Glutamatergic neuron (in vitro differentiated cells): ENCODE measurements at regions not wholly inside any gene's neighbourhood (a gene's known extent, or its start where the extent isn't known, plus 50 kb on each side); places are given as distances from the start of the nearest gene placed in this dataset.

Experiments used
- DNase-seq: peaks from one replicate; pipeline ENCODE4 v3.0.0; 2022
- H3K27ac Mint-ChIP-seq: one replicate; pipeline ENCODE4 v1.8.0; 2020; ENCODE audit warnings: mild to moderate bottlenecking, mixed read lengths, inconsistent platforms; ENCODE audit not compliant: unreplicated experiment
- H3K27me3 Mint-ChIP-seq: one replicate; pipeline ENCODE4 v1.8.0; 2020; ENCODE audit warnings: mild to moderate bottlenecking, moderate library complexity, mixed read lengths, inconsistent platforms; ENCODE audit not compliant: unreplicated experiment
- H3K36me3 Mint-ChIP-seq: one replicate; pipeline ENCODE4 v1.8.0; 2020; ENCODE audit warnings: mild to moderate bottlenecking, mixed read lengths, inconsistent platforms; ENCODE audit not compliant: unreplicated experiment
- H3K4me1 Mint-ChIP-seq: one replicate; pipeline ENCODE4 v1.8.0; 2020; ENCODE audit warnings: mild to moderate bottlenecking, low read depth, mixed read lengths, inconsistent platforms; ENCODE audit not compliant: unreplicated experiment
- H3K4me3 Mint-ChIP-seq: one replicate; pipeline ENCODE4 v1.8.0; 2020; ENCODE audit warnings: mild to moderate bottlenecking, mixed read lengths, inconsistent platforms; ENCODE audit not compliant: unreplicated experiment
- H3K9me3 Mint-ChIP-seq: one replicate; pipeline ENCODE4 v1.8.0; 2020; ENCODE audit warnings: mild to moderate bottlenecking, moderate library complexity, mixed read lengths, inconsistent platforms; ENCODE audit not compliant: unreplicated experiment
- CTCF ChIP-seq: fragments of 200-600 bp; sonication (generic); IDR thresholded peaks from one replicate; pipeline ENCODE4 v1.5.0; 2021; ENCODE audit not compliant: partially characterized antibody, unreplicated experiment

GRCh38 chr3:82055792-82056191 lies 294.3 kb upstream of the GBE1 start:
- no peak for DNase-seq
- no peaks in the 10 kb centered on the region for H3K27me3 Mint-ChIP-seq
- no peak overlapping the region for H3K27ac Mint-ChIP-seq
- no peak for TF ChIP-seq CTCF
- H3K9me3 Mint-ChIP-seq = no peaks in the 10 kb centered on the region
- H3K4me1 Mint-ChIP-seq = no peaks in the 10 kb centered on the region
- H3K4me3 Mint-ChIP-seq = no peak overlapping the region
- no peaks in the 10 kb centered on the region for H3K36me3 Mint-ChIP-seq

- Mint-ChIP-seq H3K9me3 (no peaks in the 10 kb centered on the region), H3K4me1 (no peaks in the 10 kb centered on the region), H3K36me3 (no peaks in the 10 kb centered on the region), H3K27me3 (no peaks in the 10 kb centered on the region), H3K27ac (no peak overlapping the region), H3K4me3 (no peak overlapping the region)
- DNase-seq = no peak
- no peak for TF ChIP-seq CTCF
Measured at GRCh38 chr3:82054849-82055248, 293.4 kb upstream of the GBE1 start.

GRCh38 chr3:82053236-82053635 lies 291.8 kb upstream of the GBE1 start:
- Mint-ChIP-seq H3K27me3 (no peaks in the 10 kb centered on the region), H3K36me3 (no peaks in the 10 kb centered on the region), H3K9me3 (no peaks in the 10 kb centered on the region), H3K4me3 (no peak overlapping the region), H3K27ac (no peak overlapping the region), H3K4me1 (no peaks in the 10 kb centered on the region)
- no peak for TF ChIP-seq CTCF
- DNase-seq = no peak

- Mint-ChIP-seq H3K27me3 (peaks cover 3% of the 10 kb centered on the region), H3K36me3 (no peaks in the 10 kb centered on the region), H3K27ac (no peak overlapping the region), H3K9me3 (no peaks in the 10 kb centered on the region), H3K4me3 (no peak overlapping the region), H3K4me1 (no peaks in the 10 kb centered on the region)
- DNase-seq = no peak
- no peak for TF ChIP-seq CTCF
Measured at GRCh38 chr3:82050382-82050781, 288.9 kb upstream of the GBE1 start.

GRCh38 chr3:82048711-82049110 lies 287.3 kb upstream of the GBE1 start:
- H3K27me3 Mint-ChIP-seq = peaks cover 3% of the 10 kb centered on the region

More at GRCh38 chr3:82048711-82049110, 287.3 kb upstream of the GBE1 start:
- Mint-ChIP-seq H3K9me3 (no peaks in the 10 kb centered on the region), H3K4me1 (peaks cover 8% of the 10 kb centered on the region), H3K27ac (no peak overlapping the region), H3K36me3 (no peaks in the 10 kb centered on the region), H3K4me3 (no peak overlapping the region)
- TF ChIP-seq CTCF = no peak
- DNase-seq = no peak
